DMS79 (cell line): ENCODE measurements at regions not wholly inside any gene's neighbourhood (a gene's known extent, or its start where the extent isn't known, plus 50 kb on each side); places are given as distances from the start of the nearest gene placed in this dataset.
"Not testable (repeated sequence)": the region's sequence is repeated elsewhere in the genome, so short reads cannot be mapped to it uniquely, and the experiment has no call there.

Source experiments
- DNase-seq: peaks from one replicate; lab custom pipeline; 2025; lab: John Stamatoyannopoulos, UW

GRCh38 chr14:30069536-30069935, 141.9 kb upstream of the PRKD1 start:
- DNase-seq = no peak

GRCh38 chr14:30072454-30072853, 144.8 kb upstream of the PRKD1 start:
- not testable (repeated sequence) for DNase-seq

- DNase-seq = no peak
Observed at GRCh38 chr14:30077946-30078345, 150.3 kb upstream of the PRKD1 start.

- DNase-seq = no peak
Observed at GRCh38 chr14:30078811-30079402, 151.3 kb upstream of the PRKD1 start.

GRCh38 chr14:30082486-30082885, 154.8 kb upstream of the PRKD1 start:
- no peak for DNase-seq

- DNase-seq = no peak
Observed at GRCh38 chr14:30084811-30085210, 157.2 kb upstream of the PRKD1 start.

GRCh38 chr14:30085943-30086342, 158.3 kb upstream of the PRKD1 start:
- DNase-seq = no peak

GRCh38 chr14:30088620-30089019, 161.0 kb upstream of the PRKD1 start:
- DNase-seq = no peak

- DNase-seq = peak; percentile 56
Observed at GRCh38 chr14:30108975-30109700, 181.5 kb upstream of the PRKD1 start.

- no peak for DNase-seq
Observed at GRCh38 chr14:30114051-30114450, 186.4 kb upstream of the PRKD1 start.

- DNase-seq = peak; percentile 24
Observed at GRCh38 chr14:30115756-30116155, 188.1 kb upstream of the PRKD1 start.

- DNase-seq = no peak
Observed at GRCh38 chr14:30118992-30119640, 191.5 kb upstream of the PRKD1 start.

- no peak for DNase-seq
Observed at GRCh38 chr14:30125322-30125979, 197.8 kb upstream of the PRKD1 start.

- DNase-seq = no peak
Observed at GRCh38 chr14:30129807-30130206, 202.2 kb upstream of the PRKD1 start.

GRCh38 chr14:30131581-30132097, 204.0 kb upstream of the PRKD1 start:
- DNase-seq = no peak

GRCh38 chr14:30132196-30132595, 204.5 kb upstream of the PRKD1 start:
- no peak for DNase-seq

GRCh38 chr14:30134936-30135335, 207.3 kb upstream of the PRKD1 start:
- DNase-seq = no peak

- no peak for DNase-seq
Observed at GRCh38 chr14:30138567-30138966, 210.9 kb upstream of the PRKD1 start.

GRCh38 chr14:30142216-30142615, 214.6 kb upstream of the PRKD1 start:
- no peak for DNase-seq

GRCh38 chr14:30143627-30144026, 216.0 kb upstream of the PRKD1 start:
- DNase-seq = no peak

GRCh38 chr14:30153717-30154116, 226.1 kb upstream of the PRKD1 start:
- no peak for DNase-seq

- no peak for DNase-seq
Observed at GRCh38 chr14:30156571-30156970, 228.9 kb upstream of the PRKD1 start.

GRCh38 chr14:30158299-30158698, 230.7 kb upstream of the PRKD1 start:
- DNase-seq = no peak
